ENCODE measurements at regions not wholly inside any gene's neighbourhood (a gene's known extent, or its start where the extent isn't known, plus 50 kb on each side); places are given as distances from the start of the nearest gene placed in this dataset.

- no peak for TF ChIP-seq SIN3A (conservative IDR thresholded peaks at IDR 0.05 in 1 of 2, IDR thresholded peaks at IDR 0.05 in 1 of 2; ENCODE audit: low read depth in 1 of 2, low read length in 2 of 2)
- TF ChIP-seq ZNF274 (IDR thresholded peaks at IDR 0.05; ENCODE audit: borderline replicate concordance, extremely low read depth, low read length): no peak
- TF ChIP-seq BCL11A (IDR thresholded peaks at IDR 0.05; ENCODE audit: low read depth in 2 of 2, low read length in 2 of 2): no peak
- TF ChIP-seq CTCF (IDR thresholded peaks at IDR 0.05; ENCODE audit: control extremely low read depth in 1 of 3, insufficient read depth in 1 of 3, low read depth in 1 of 3, low read length in 3 of 3): no peak
- no peak for TF ChIP-seq EGR1 (IDR thresholded peaks at IDR 0.05; ENCODE audit: borderline replicate concordance, low read depth, low read length)
- no peak for TF ChIP-seq ATF3 (IDR thresholded peaks at IDR 0.05; ENCODE audit: insufficient read depth, low read depth, low read length)
- no peak for TF ChIP-seq EP300 (IDR thresholded peaks at IDR 0.05; ENCODE audit: borderline replicate concordance in 1 of 2, low read depth in 2 of 2, low read length in 2 of 2)
- TF ChIP-seq TAF1 (IDR thresholded peaks at IDR 0.05; ENCODE audit: low read depth, low read length): no peak
Observed at GRCh38 chr5:3190930-3191329, 404.7 kb upstream of the IRX1 start.
